PC-9 (cell line): ENCODE measurements at regions not wholly inside any gene's neighbourhood (a gene's known extent, or its start where the extent isn't known, plus 50 kb on each side); places are given as distances from the start of the nearest gene placed in this dataset.

Experiments
- EZH2 ChIP-seq: fragments of 200-600 bp; sonication (generic); IDR thresholded peaks from 2 replicates; pipeline ENCODE4 v1.8.0; 2017; ENCODE audit warnings: antibody characterized with exemption, low read depth
- TF ChIP-seq, protein P1 (sequence below): fragments of 200-600 bp; sonication (generic); conservative IDR thresholded peaks from 2 replicates; pipeline ENCODE4 v1.6.1; 2017; ENCODE audit warnings: mixed run types, antibody characterized with exemption, mild to moderate bottlenecking, moderate library complexity

DNA sequence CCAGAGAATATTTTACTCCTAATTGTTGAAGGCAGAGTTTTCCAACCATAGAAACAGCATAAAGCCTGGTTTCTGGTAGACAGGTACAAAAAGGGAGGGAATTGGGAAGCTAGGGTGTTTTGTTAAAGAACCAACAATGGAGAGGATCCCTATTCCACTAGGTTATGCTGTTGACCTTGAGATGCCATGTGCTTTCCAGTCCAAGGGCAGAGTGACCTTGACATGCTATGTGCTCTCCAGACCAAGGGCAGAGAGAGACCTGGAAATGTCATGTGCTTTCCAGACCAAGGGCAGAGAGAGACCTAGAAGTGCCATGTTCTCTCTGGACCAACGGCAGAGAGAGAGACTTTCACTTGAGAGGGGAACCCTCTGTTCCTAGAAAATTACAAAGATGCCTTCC, 1043.8 kb upstream of the FBXO33 start:
- no peak for TF ChIP-seq EZH2
- TF ChIP-seq, protein P1, sequence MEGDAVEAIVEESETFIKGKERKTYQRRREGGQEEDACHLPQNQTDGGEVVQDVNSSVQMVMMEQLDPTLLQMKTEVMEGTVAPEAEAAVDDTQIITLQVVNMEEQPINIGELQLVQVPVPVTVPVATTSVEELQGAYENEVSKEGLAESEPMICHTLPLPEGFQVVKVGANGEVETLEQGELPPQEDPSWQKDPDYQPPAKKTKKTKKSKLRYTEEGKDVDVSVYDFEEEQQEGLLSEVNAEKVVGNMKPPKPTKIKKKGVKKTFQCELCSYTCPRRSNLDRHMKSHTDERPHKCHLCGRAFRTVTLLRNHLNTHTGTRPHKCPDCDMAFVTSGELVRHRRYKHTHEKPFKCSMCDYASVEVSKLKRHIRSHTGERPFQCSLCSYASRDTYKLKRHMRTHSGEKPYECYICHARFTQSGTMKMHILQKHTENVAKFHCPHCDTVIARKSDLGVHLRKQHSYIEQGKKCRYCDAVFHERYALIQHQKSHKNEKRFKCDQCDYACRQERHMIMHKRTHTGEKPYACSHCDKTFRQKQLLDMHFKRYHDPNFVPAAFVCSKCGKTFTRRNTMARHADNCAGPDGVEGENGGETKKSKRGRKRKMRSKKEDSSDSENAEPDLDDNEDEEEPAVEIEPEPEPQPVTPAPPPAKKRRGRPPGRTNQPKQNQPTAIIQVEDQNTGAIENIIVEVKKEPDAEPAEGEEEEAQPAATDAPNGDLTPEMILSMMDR: no peak
